HepG2 (cell line): ENCODE measurements at regions not wholly inside any gene's neighbourhood (a gene's known extent, or its start where the extent isn't known, plus 50 kb on each side); places are given as distances from the start of the nearest gene placed in this dataset.
A peak's percentile ranks its signal among the peaks of the same experiment; 100 is the strongest.

Source experiments
- ATAC-seq: fragments of 200-7000 bp; cut with Tn5 transposase; 3 replicates; pipeline ENCODE4 v1.9.1; 2020; ENCODE audit warnings: mild to moderate bottlenecking, moderate library complexity
- BruUV-seq: library from RNA; stranded (reverse); fragments of 400-500 nt; replicated peaks from 2 replicates; lab custom pipeline; 2021; lab: Mats Ljungman, UMichigan
- CTCF ChIA-PET: fragments of 300-600 bp; formaldehyde crosslinking; extraction: SDS; loops from one replicate; lab custom pipeline; 2021; ENCODE audit warnings: low total read pairs, inconsistent platforms, low intra/inter-chr PET ratio; lab: Yijun Ruan, JAX
- POLR2A ChIA-PET: fragments of 350-600 bp; sonication (Branson Sonifier 250); formaldehyde crosslinking; loops from one replicate; lab custom pipeline; 2020; ENCODE audit warnings: antibody characterized with exemption, inconsistent platforms; lab: Yijun Ruan, JAX
- DNase-seq: peaks from one replicate; pipeline ENCODE4 v3.0.0-alpha.2; 2015; ENCODE audit warnings: low spot score
- FAIRE-seq: peaks from 3 replicates; lab custom pipeline; 2011; peaks lifted over from hg19 to GRCh38; lab: Jason Lieb, UNC
- H2AFZ ChIP-seq: one replicate; pipeline ENCODE4 v1.6.1; 2011; ENCODE audit warnings: low read length, inconsistent platforms
- H3K27ac ChIP-seq: fragments of 300-600 bp; 3 replicates; pipeline ENCODE4 v1.8.0; 2011; ENCODE audit warnings: mixed run types, mild to moderate bottlenecking, mixed read lengths, low read length, inconsistent platforms; ENCODE audit not compliant: insufficient read depth; ENCODE audit errors: extremely low read length
- H3K27me3 ChIP-seq, 2 experiments: fragments of 200-600 bp in 1 of 2; 2 replicates in 1 of 2; 3 replicates in 1 of 2; pipeline versions ENCODE4 v1.6.0 to v1.8.0; 2011; ENCODE audit warnings: low read length in 2 of 2, mild to moderate bottlenecking in 2 of 2, moderate library complexity in 2 of 2, inconsistent platforms in 1 of 2; ENCODE audit not compliant: insufficient read depth in 2 of 2, control insufficient read depth in 1 of 2
- H3K36me3 ChIP-seq, 2 experiments: fragments of 200-600 bp in 1 of 2; replicated peaks in 1 of 2; 2 replicates in 1 of 2; 3 replicates in 1 of 2; pipeline versions ENCODE4 v1.5.1 to v1.8.0; 2011; ENCODE audit warnings: low read length in 2 of 2, inconsistent platforms in 1 of 2; ENCODE audit not compliant: insufficient read depth in 2 of 2, control insufficient read depth in 1 of 2
- H3K4me1 ChIP-seq: 2 replicates; pipeline ENCODE4 v1.5.1; 2012; ENCODE audit warnings: low read length, inconsistent platforms; ENCODE audit not compliant: insufficient read depth
- H3K4me2 ChIP-seq: 2 replicates; pipeline ENCODE4 v1.6.0; 2011; ENCODE audit warnings: low read depth, low read length, inconsistent platforms
- H3K4me3 ChIP-seq, 3 experiments: fragments of 200-600 bp in 1 of 3; sonication (generic), shearing (Covaris generic) in 1 of 3; replicated peaks in 1 of 3; 2 replicates each; pipeline ENCODE4 v1.5.1; 2011 to 2016; ENCODE audit warnings: low read length in 3 of 3, inconsistent platforms in 2 of 3, low read depth in 2 of 3, mild to moderate bottlenecking in 2 of 3, control low read depth in 1 of 3, mixed read lengths in 1 of 3; ENCODE audit not compliant: insufficient read depth in 1 of 3
- H3K79me2 ChIP-seq: one replicate; pipeline ENCODE4 v1.6.1; 2011; ENCODE audit warnings: low read length, inconsistent platforms; ENCODE audit not compliant: insufficient read depth
- H3K9ac ChIP-seq: 2 replicates; pipeline ENCODE4 v1.6.0; 2011; ENCODE audit warnings: mild to moderate bottlenecking, low read depth, low read length, inconsistent platforms; ENCODE audit not compliant: insufficient read depth
- H3K9me3 ChIP-seq: 2 replicates; pipeline ENCODE4 v1.5.1; 2012; ENCODE audit warnings: mild to moderate bottlenecking, low read length
- H4K20me1 ChIP-seq: 2 replicates; pipeline ENCODE4 v1.6.0; 2011; ENCODE audit warnings: inconsistent platforms, mild to moderate bottlenecking, low read length, moderate library complexity; ENCODE audit not compliant: insufficient read depth
- HNRNPUL1 ChIP-seq: fragments of 200-400 bp; formaldehyde crosslinking; IDR thresholded peaks from 2 replicates; pipeline ENCODE4 v1.6.1; 2017; ENCODE audit warnings: low read depth, mild to moderate bottlenecking, low read length, moderate library complexity
- MEF2D ChIP-seq: sonication (generic); formaldehyde crosslinking; IDR thresholded peaks from 2 replicates; pipeline ENCODE4 v1.5.1; 2020; ENCODE audit warnings: mild to moderate bottlenecking, missing genetic modification reagents
- PAXIP1 ChIP-seq: sonication (generic); formaldehyde crosslinking; conservative IDR thresholded peaks from 2 replicates; pipeline ENCODE4 v1.4.0; 2020; ENCODE audit warnings: mild to moderate bottlenecking, missing genetic modification reagents, moderate library complexity
- REPIN1 ChIP-seq: sonication (generic); formaldehyde crosslinking; IDR thresholded peaks from 2 replicates; pipeline ENCODE4 v1.8.0; 2022; ENCODE audit warnings: missing genetic modification reagents, low read depth, mild to moderate bottlenecking, borderline replicate concordance
- SRY ChIP-seq: sonication (generic); formaldehyde crosslinking; IDR thresholded peaks from 2 replicates; pipeline ENCODE4 v1.8.0; 2022; ENCODE audit warnings: mild to moderate bottlenecking, missing genetic modification reagents
- ZBTB7B ChIP-seq: sonication (generic); formaldehyde crosslinking; IDR thresholded peaks from 2 replicates; pipeline ENCODE4 v1.4.0; 2020; ENCODE audit warnings: missing genetic modification reagents
- ZNF407 ChIP-seq: sonication (generic); formaldehyde crosslinking; IDR thresholded peaks from one replicate; pipeline ENCODE4 v1.5.1; 2020; ENCODE audit warnings: mild to moderate bottlenecking, missing genetic modification reagents; ENCODE audit errors: not compliant biosample characterization
- ZNF580 ChIP-seq: IDR thresholded peaks from 2 replicates; pipeline ENCODE4 v1.6.1; 2016; ENCODE audit warnings: low read depth, borderline replicate concordance
- WGBS: methylation state at CpG from one replicate; pipeline ENCODE4 v1.1.6; 2017; ENCODE audit warnings: low lambda C conversion rate; 5-methylcytosine and 5-hydroxymethylcytosine counted together
- in situ Hi-C: cut with HindIII; loops from 2 replicates; pipeline ENCODE4 v1.10.0; 2017; ENCODE audit warnings: low pct_unique_long_range_greater_than_20kb; ENCODE audit not compliant: extremely low pct_ligation_motif_present
- intact Hi-C: fragments of 100-400 bp; cut with micrococcal nuclease; formaldehyde crosslinking; loops from one replicate; pipeline ENCODE4 v1.10.0; 2022; ENCODE audit not compliant: unreplicated experiment

- TF ChIP-seq PAXIP1 (no peak), ZNF580 (CRISPR knock-in tag) (0 out of 2 replicates have a peak, but pooled peaks have one; percentile 2), SRY (CRISPR knock-in tag) (no peak), HNRNPUL1 (no peak), ZBTB7B (no peak), MEF2D (CRISPR knock-in tag) (0 out of 2 replicates have a peak, but pooled peaks have one; percentile 45)
Measured at GRCh38 chr20:50243610-50244351, 53.2 kb downstream of the CEBPB start (continued).

GRCh38 chr20:50244352-50245149 is 53.9 kb downstream of the CEBPB start:
- Histone ChIP-seq H3K36me3 (no peaks in the 10 kb centered on the region), H3K79me2 (no peaks in the 10 kb centered on the region), H4K20me1 (no peaks in the 10 kb centered on the region), H3K9ac (no peak overlapping the region), H3K4me2 (no peak overlapping the region), H2AFZ (no peak overlapping the region), H3K9me3 (no peaks in the 10 kb centered on the region), H3K27me3 (peaks cover 17 to 40% of the 10 kb centered on the region in 2 experiments; a peak in 4 of 5 replicates), H3K4me3 (no peak overlapping the region), H3K4me1 (peaks cover 98% of the 10 kb centered on the region), H3K27ac (no peak overlapping the region)
- intact Hi-C loops (loop anchor here (10.0 kb wide), 1 partner anchor 50 kb away; the partner anchor contains the start of gene CEBPB), in situ Hi-C loops (no loop called here)
- no peak for FAIRE-seq
- no peak for DNase-seq
- no TSS peak for BruUV-seq
- POLR2A ChIA-PET = interaction anchor here (0.6 to 1.3 kb wide), 3 partner anchors 14 to 54 kb away, joined by 3 read pairs; partner anchors contain the start of gene CEBPB
- ATAC-seq = no peak
- 78% methylated on average over 7 of the region's 9 CpGs for WGBS
- CTCF ChIA-PET = no interaction called here
- TF ChIP-seq HNRNPUL1 = no peak
- TF ChIP-seq REPIN1 = no peak
- TF ChIP-seq ZNF407 (CRISPR knock-in tag) = no peak
